ENCODE measurements at regions not wholly inside any gene's neighbourhood (a gene's known extent, or its start where the extent isn't known, plus 50 kb on each side); places are given as distances from the start of the nearest gene placed in this dataset.

- H3K36me3 Mint-ChIP-seq (ENCODE audit: low read depth), result no peaks in the 10 kb centered on the region
- DNase-seq (ENCODE audit: low spot score) (no peak), ATAC-seq (no peak)
- no peak overlapping the region for H3K27ac Mint-ChIP-seq
- no peak overlapping the region for H3K4me2 ChIP-seq
- H3K36me3 ChIP-seq (ENCODE audit: insufficient read depth), result no peaks in the 10 kb centered on the region
- no peak overlapping the region for H2AFZ ChIP-seq
- no peaks in the 10 kb centered on the region for H3K4me1 ChIP-seq (ENCODE audit: insufficient read depth)
- H3K27ac ChIP-seq (ENCODE audit: low read depth), result no peak overlapping the region
- H3K9me3 Mint-ChIP-seq, result no peaks in the 10 kb centered on the region
- TF ChIP-seq EZH2phosphoT487 (IDR thresholded peaks at IDR 0.05; ENCODE audit: unreplicated experiment), result no peak
- TF ChIP-seq ZNF114 (CRISPR knock-in tag; IDR thresholded peaks at IDR 0.05), result no peak
- H3K4me3 Mint-ChIP-seq, result no peak overlapping the region
- H3F3A ChIP-seq (replicated peaks; ENCODE audit: low read depth), result no peaks in the 10 kb centered on the region
- peaks cover 11% of the 10 kb centered on the region; the same call in 1 of the 2 replicates for H3K9me2 ChIP-seq (ENCODE audit: insufficient read depth)
- no peaks in the 10 kb centered on the region for H3K4me1 Mint-ChIP-seq
- H3K27me3 Mint-ChIP-seq (ENCODE audit: insufficient read depth, low read depth, poor library complexity), result no peaks in the 10 kb centered on the region
- no peak overlapping the region for H3K4me3 ChIP-seq
- no peaks in the 10 kb centered on the region for H3K79me2 ChIP-seq (replicated peaks; ENCODE audit: insufficient read depth)
- no peaks in the 10 kb centered on the region for H4K20me1 ChIP-seq (replicated peaks; ENCODE audit: insufficient read depth)
- no peaks in the 10 kb centered on the region for H3K27me3 ChIP-seq (ENCODE audit: insufficient read depth)
Observed at GRCh38 chr7:34373940-34374339, 284.1 kb upstream of the NPSR1 start.

DNA sequence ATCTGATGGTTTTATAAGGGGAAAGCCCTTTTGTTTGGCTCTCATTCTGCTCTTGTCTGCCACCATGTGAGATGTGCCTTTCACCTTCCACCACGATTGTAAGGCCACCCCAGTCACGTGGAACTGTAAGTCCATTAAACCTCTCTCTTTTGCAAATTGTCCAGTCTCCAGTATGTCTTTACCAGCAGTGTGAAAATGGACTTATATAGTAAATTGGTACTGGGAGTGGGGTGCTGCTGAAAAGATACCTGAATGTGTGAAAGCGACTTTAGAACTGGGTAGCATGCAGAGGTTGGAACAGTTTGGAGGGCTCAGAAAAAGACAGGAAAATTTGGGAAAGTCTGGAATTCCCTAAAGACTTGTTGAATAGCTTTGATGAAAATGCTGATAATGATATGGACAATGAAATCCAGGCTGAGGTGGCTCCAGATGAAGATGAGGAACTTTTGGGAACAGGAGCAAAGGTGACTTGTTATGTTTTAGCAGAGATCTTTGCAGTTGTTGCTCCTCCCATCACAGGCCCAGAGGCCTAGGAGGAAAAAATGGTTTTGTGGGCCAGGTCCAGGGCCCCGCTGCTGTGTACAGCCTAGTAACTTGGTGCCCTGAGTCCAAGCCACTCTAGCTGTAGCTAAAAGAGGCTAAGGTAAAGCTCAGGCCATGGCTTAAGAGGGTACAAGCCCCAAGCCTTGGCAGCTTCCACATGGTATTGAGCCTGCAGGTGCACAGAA is 275.7 kb upstream of the NPSR1 start:
- H3K27me3 Mint-ChIP-seq (ENCODE audit: insufficient read depth, low read depth, poor library complexity), result no peaks in the 10 kb centered on the region
- H4K20me1 ChIP-seq (replicated peaks; ENCODE audit: insufficient read depth), result no peaks in the 10 kb centered on the region
- ATAC-seq, result no peak
- H3K36me3 Mint-ChIP-seq (ENCODE audit: low read depth), result peaks cover 26% of the 10 kb centered on the region; the same call in 2 of the 3 replicates
- H3K27ac ChIP-seq (ENCODE audit: low read depth), result no peak overlapping the region
- peaks cover 16% of the 10 kb centered on the region for H3K36me3 ChIP-seq (ENCODE audit: insufficient read depth)
- H3K27me3 ChIP-seq (ENCODE audit: insufficient read depth), result no peaks in the 10 kb centered on the region
- H3K9me3 Mint-ChIP-seq, result peaks cover 33% of the 10 kb centered on the region
- H3K4me3 ChIP-seq, result no peak overlapping the region
- H3K9me2 ChIP-seq (ENCODE audit: insufficient read depth), result peaks cover 11% of the 10 kb centered on the region
- no peak overlapping the region for H2AFZ ChIP-seq
- H3K79me2 ChIP-seq (replicated peaks; ENCODE audit: insufficient read depth), result no peaks in the 10 kb centered on the region
- no peak overlapping the region for H3K4me2 ChIP-seq
- H3F3A ChIP-seq (replicated peaks; ENCODE audit: low read depth), result no peaks in the 10 kb centered on the region
- no peak for DNase-seq (ENCODE audit: low spot score)
- H3K4me3 Mint-ChIP-seq, result no peak overlapping the region
- H3K4me1 Mint-ChIP-seq, result no peaks in the 10 kb centered on the region; the same call in 2 of the 3 replicates
- H3K4me1 ChIP-seq (ENCODE audit: insufficient read depth), result peaks cover 10% of the 10 kb centered on the region; the same call in 1 of the 2 replicates
- no peak overlapping the region for H3K27ac Mint-ChIP-seq
- TF ChIP-seq EZH2 (IDR thresholded peaks at IDR 0.05; ENCODE audit: low read depth, unreplicated experiment), result no peak
- no peak for TF ChIP-seq ZNF331 (CRISPR knock-in tag; IDR thresholded peaks at IDR 0.05; ENCODE audit: low read depth)
- TF ChIP-seq EZH2phosphoT487 (IDR thresholded peaks at IDR 0.05; ENCODE audit: unreplicated experiment), result no peak
- TF ChIP-seq CTCF (conservative IDR thresholded peaks at IDR 0.05; ENCODE audit: low read depth in 2 of 2), result no peak
- no peak for TF ChIP-seq NANOG (IDR thresholded peaks at IDR 0.05; ENCODE audit: borderline replicate concordance)
- no peak for TF ChIP-seq POLR2AphosphoS5 (IDR thresholded peaks at IDR 0.05; ENCODE audit: low read depth)
- TF ChIP-seq, protein P1, sequence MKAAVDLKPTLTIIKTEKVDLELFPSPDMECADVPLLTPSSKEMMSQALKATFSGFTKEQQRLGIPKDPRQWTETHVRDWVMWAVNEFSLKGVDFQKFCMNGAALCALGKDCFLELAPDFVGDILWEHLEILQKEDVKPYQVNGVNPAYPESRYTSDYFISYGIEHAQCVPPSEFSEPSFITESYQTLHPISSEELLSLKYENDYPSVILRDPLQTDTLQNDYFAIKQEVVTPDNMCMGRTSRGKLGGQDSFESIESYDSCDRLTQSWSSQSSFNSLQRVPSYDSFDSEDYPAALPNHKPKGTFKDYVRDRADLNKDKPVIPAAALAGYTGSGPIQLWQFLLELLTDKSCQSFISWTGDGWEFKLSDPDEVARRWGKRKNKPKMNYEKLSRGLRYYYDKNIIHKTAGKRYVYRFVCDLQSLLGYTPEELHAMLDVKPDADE (IDR thresholded peaks at IDR 0.05), result no peak
- TF ChIP-seq REST (IDR thresholded peaks at IDR 0.05; ENCODE audit: unreplicated experiment), result no peak
- no peak for TF ChIP-seq JUNB (IDR thresholded peaks at IDR 0.05; ENCODE audit: unreplicated experiment)
- no peak for TF ChIP-seq STAT1 (IDR thresholded peaks at IDR 0.05; ENCODE audit: unreplicated experiment)

Measured in GM23338 (cell line).